Epithelial cell of proximal tubule (primary cell): ENCODE measurements at regions not wholly inside any gene's neighbourhood (a gene's known extent, or its start where the extent isn't known, plus 50 kb on each side); places are given as distances from the start of the nearest gene placed in this dataset.
"Not testable (repeated sequence)": the region's sequence is repeated elsewhere in the genome, so short reads cannot be mapped to it uniquely, and the experiment has no call there.

Experiments used
- DNase-seq: peaks from one replicate; pipeline ENCODE4 v3.0.0-alpha.2; 2011; ENCODE audit warnings: low read depth
- H3K4me3 ChIP-seq: 2 replicates; pipeline ENCODE4 v1.5.1; 2011; ENCODE audit warnings: low read depth, mild to moderate bottlenecking, low read length
- TF ChIP-seq, protein P1 (sequence below): conservative IDR thresholded peaks from 2 replicates; pipeline ENCODE4 v1.5.1; 2012; ENCODE audit warnings: low read depth, mild to moderate bottlenecking, low read length

DNA sequence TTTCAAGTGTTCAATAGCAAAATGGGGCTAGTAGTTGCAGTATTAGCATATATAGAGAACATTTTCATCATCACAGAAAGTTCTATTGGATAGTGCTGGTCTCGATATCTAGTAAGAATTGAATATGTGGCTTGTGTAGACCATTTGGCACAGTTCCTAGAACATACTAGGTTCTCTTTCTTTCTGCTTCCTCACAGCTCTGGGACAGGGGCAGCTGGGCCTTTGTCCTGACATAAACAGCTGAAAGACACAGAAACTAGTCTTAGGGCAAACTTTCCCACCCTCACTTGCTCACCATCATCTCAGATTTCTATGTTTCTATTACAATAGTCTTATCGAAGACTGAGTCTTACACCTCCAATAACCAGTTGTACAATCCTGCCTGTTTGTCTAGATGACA lies 63.7 kb upstream of the DLG1 start:
- TF ChIP-seq, protein P1, sequence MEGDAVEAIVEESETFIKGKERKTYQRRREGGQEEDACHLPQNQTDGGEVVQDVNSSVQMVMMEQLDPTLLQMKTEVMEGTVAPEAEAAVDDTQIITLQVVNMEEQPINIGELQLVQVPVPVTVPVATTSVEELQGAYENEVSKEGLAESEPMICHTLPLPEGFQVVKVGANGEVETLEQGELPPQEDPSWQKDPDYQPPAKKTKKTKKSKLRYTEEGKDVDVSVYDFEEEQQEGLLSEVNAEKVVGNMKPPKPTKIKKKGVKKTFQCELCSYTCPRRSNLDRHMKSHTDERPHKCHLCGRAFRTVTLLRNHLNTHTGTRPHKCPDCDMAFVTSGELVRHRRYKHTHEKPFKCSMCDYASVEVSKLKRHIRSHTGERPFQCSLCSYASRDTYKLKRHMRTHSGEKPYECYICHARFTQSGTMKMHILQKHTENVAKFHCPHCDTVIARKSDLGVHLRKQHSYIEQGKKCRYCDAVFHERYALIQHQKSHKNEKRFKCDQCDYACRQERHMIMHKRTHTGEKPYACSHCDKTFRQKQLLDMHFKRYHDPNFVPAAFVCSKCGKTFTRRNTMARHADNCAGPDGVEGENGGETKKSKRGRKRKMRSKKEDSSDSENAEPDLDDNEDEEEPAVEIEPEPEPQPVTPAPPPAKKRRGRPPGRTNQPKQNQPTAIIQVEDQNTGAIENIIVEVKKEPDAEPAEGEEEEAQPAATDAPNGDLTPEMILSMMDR = no peak
- DNase-seq = no peak
- no peak overlapping the region for H3K4me3 ChIP-seq

DNA sequence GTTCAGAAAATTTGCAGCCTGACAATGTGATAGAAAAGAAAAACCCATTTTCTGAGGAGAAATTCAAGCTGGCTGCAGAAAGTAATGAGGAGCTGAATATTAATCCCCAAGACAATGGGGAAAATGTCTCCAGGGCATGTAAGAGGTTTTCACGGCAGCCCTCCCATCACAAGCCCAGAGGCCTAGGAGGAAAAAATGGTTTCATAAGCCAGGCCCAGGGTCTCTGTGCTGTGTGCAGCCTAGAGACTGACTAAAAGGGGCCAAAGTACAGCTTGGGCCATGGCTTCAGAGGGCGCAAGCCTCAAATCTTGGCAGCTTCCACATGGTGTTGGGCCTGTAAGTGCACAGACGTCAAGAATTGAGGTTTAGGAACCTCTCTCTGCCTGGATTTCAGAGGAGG lies 61.7 kb upstream of the DLG1 start:
- not testable (repeated sequence) for DNase-seq, H3K4me3 ChIP-seq

DNA sequence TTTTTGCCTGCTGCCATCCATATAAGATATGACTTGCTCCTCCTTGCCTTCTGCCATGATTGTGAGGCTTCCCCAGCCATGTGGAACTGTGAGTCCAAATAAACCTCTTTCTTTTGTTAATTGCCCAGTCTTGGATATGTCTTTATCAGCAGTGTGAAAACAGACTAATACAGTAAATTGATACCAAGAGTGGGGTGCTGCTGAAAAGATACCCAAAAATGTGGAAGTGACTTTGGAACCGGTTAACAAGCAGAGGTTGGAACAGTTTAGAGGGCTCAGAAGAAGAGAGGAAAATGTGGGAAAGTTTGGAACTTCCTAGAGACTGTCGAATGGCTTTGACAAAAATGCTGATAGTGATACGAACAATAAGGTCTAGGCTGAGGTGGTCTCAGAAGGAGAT lies 61.1 kb upstream of the DLG1 start:
- not testable (repeated sequence) for H3K4me3 ChIP-seq, DNase-seq

DNA sequence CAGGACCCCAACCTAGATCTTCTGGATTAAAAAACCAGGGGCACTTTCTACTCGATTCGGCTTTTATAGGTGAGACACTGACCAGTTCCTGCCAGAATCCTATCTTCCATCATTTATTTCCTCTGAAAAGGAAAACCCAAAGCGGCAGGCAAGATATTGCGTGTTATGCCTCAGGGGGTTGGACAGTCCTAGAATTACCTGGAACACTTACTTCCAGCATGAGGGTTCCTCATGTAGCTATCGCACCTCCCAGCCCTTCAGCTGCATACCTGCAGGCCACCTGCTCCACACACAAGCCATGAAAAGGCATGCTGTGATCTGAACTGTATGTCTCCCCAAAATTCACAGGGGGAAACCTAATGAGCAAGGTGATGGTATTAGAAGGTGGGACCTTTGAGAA lies 58.3 kb upstream of the DLG1 start:
- no peak for DNase-seq
- TF ChIP-seq, protein P1 = no peak
- H3K4me3 ChIP-seq = no peak overlapping the region

DNA sequence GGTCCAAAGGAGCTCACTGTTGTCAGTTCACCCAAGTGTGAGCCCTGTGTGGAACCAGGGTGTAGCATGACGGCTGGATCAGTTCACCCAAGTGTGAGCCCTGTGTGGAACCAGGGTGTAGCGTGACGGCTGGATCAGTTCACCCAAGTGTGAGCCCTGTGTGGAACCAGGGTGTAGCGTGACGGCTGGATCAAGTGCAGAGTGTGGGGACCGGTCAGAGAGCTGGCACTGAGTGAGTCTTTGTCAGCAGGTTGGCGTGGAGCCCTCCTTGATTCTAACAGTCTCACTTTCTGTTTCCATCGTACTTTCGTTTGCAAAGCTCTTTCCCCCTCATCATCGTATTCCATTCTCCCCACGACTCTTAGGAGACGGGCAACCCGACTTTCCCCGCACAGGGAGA lies 57.9 kb upstream of the DLG1 start:
- H3K4me3 ChIP-seq = no peak overlapping the region
- no peak for DNase-seq
- TF ChIP-seq, protein P1 = no peak

DNA sequence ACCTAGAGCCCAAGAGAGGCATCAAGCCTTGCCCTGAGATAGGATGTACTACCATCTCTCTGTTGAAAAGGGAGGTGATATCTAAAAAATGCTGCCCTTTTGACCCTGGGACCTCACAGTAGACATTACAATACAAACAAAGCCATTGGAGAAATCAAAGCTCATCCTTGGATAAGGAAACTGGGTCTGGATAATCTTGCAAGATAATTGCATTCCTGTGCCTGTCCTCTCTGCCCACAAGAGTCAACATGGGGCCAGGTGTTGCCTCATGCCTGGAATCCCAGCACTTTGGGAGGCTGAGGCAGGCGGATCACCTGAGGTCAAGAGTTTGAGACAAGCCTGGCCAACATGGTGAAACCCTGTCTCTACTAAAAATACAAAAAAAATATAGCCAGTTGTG lies 57.3 kb upstream of the DLG1 start:
- TF ChIP-seq, protein P1 = no peak
- no peak for DNase-seq
- no peak overlapping the region for H3K4me3 ChIP-seq

DNA sequence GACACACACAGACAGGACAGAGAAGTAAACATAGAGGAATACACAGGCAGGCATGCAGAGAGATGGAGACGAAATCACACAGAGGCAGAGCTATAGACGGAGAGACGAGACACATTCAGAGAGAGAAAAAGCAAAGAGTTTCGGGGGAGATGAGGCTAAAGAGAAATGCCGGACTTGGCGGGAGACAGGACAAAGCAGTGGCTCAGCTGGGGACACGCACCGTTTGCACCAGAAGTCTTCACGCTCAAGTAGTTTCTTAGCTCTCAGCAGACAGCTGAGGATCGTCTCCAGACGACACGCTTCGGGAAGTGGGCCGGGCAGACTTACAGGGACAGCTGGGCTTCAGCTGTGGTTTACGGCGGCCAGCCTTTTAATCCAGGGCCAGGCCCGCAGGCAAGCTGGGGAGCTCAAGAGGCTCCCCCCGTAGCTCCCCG lies 56.2 kb upstream of the DLG1 start:
- TF ChIP-seq, protein P1 = no peak
- no peak for DNase-seq
- no peak overlapping the region for H3K4me3 ChIP-seq

DNA sequence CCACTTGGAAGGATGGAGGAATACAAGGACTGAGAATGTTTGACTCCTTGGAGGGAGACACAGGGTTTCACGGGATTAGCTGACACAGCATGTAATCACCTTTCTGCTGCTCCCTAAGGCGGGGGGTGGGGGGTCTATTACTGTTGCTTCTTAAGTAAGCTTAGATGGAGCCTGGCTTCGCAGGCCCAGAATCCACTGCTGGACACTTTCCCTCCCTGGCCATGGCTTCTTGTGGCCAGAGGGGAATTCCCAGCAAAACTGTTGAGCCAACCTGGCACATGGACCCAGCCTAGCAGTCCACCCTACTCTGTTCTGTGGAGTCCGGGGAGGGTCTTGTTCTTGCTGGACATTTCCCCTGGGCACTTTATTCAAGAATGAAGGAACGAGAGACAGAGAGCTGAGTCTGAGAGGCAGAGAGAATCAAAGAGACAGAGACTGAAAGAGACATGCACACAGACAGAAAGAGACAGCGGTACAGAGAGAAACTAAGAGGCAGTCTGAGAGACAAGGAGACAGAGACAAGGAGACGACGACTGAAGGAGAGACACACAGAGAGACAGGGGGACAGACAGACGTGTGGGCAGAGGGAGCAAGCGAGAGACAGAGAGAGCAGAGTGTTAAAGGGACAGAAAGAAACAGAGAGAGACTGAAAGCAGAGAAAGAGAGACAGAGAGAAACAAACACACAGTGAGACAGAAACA lies 55.6 kb upstream of the DLG1 start:
- no peak overlapping the region for H3K4me3 ChIP-seq
- no peak for DNase-seq
- TF ChIP-seq, protein P1 = no peak
